GM19043 (cell line): ENCODE measurements at regions not wholly inside any gene's neighbourhood (a gene's known extent, or its start where the extent isn't known, plus 50 kb on each side); places are given as distances from the start of the nearest gene placed in this dataset.
"Not testable (repeated sequence)": the region's sequence is repeated elsewhere in the genome, so short reads cannot be mapped to it uniquely, and the experiment has no call there.

Experiments used
- ATAC-seq: cut with Tn5 transposase; IDR thresholded peaks from one replicate; pipeline ENCODE4 v1.9.1; 2021; ENCODE audit warnings: low read depth; ENCODE audit not compliant: unreplicated experiment

DNA sequence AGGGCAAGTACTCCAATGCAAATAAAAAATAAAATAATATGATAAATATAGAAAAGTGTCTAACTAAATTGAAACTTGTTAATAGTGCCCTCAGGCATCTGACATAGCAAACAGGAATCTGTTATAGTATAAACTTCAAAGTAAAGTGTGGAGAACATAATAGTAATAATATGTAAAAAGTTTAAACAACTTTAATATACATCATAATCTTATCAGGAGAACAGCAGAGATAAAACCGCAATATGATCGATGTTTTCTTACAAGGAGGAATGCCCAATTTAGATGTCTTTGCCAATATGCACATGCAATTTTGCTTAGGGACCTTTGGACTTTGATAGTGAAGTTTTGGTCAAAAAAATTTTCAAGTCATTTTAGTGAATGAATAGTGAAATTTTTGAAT is 514.8 kb upstream of the IMPG1 start:
- no peak for ATAC-seq

- ATAC-seq, result no peak
These were observed 511.7 kb upstream of the IMPG1 start for GRCh38 chr6:76584121-76584520.

DNA sequence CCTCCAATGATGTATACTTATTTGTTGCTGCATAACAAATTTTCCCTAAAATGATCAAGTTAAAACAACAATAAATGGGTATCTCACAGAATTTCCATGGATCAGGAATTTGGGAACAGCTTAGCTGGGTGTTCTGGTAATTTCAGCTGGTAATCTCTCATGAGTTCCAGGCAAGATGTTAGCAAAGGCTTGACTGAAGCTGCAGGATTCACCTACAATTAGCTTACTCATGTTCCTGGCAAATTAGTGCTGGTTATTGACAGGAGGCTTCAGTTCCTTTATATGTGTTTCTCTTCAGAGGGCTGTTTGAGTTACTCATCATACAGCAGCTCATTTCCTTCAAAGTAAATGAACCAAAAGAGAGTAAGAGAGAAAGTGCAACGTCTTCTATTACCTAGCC is 506.3 kb upstream of the IMPG1 start:
- ATAC-seq, result no peak

DNA sequence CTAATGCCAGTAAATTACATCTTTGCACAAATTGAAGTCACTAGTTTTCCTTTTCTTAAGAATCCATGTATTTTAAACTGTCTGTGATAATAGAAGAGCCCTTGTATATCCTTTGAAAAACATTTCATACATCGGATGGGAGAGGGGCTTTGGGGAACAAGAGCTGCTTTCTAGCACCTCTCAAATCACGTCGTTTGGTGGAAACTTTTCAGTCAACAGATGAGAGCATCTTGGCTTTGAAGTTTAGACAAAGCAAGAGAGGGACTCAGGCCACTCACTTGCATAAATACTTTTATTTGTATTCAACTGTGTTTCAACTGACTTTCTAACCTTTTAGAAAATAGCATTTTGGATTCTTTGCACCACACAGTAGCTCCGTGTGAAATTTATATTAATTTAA is 502.3 kb upstream of the IMPG1 start:
- ATAC-seq, result no peak

GRCh38 chr6:76565932-76566331 is 493.5 kb upstream of the IMPG1 start:
- ATAC-seq, result no peak

DNA sequence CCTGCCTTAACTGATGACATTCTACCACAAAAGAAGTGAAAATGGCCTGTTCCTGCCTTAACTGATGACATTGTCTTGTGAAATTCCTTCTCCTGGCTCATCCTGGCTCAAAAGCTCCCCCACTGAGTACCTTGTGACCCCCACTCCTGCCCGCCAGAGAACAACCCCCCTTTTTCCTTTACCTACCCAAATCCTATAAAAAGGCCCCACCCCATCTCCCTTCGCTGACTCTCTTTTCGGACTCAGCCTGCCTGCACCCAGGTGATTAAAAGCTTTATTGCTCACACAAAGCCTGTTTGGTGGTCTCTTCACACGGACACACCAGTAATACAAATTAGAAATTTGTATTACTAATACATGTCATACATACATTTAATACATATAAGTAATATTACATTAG is 489.9 kb upstream of the IMPG1 start:
- not testable (repeated sequence) for ATAC-seq

- not testable (repeated sequence) for ATAC-seq
These were observed 488.6 kb upstream of the IMPG1 start for GRCh38 chr6:76560851-76561755.

DNA sequence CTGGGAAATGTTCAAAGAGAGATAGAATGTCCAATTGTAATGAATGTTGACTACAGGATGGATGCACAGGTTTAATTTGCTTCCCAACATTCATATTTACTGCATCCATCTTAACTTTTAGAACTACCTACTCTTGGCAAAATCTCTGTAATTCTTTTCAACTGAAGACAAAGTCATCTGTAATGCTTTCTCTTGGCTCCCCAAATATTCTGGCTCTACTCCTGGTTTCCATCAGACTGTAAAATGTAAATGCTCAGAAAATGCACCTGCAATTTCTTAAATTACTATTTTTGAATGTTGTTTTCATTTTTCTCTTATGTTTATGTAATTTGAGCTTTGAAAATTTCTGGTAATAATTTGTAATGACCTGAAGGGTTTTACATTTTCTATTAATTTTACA is 480.8 kb upstream of the IMPG1 start:
- ATAC-seq, result no peak

- ATAC-seq, result no peak
These were observed 479.8 kb upstream of the IMPG1 start for GRCh38 chr6:76552268-76552667.

- no peak for ATAC-seq
These were observed 461.2 kb upstream of the IMPG1 start for GRCh38 chr6:76533661-76534060.

DNA sequence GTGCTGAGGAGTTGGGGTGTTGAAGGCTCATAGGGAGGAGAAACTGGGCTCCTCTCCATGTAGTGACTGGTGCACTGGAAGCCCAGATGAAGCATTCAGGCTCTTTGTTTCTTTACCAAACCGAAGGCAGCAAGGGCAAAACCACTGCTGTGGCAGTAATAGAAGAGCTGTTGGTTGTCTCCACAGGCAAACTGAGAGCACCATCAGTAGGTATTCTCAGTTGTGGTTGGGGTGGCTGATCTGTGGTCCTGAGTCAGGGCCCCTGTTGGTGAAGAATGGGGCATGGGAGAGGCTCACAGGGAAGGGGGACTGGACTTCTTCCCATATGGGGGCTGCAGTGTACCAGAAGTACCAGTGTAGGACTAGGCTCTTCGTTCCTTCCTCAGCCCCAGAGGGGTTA is 460.2 kb upstream of the IMPG1 start:
- no peak for ATAC-seq

DNA sequence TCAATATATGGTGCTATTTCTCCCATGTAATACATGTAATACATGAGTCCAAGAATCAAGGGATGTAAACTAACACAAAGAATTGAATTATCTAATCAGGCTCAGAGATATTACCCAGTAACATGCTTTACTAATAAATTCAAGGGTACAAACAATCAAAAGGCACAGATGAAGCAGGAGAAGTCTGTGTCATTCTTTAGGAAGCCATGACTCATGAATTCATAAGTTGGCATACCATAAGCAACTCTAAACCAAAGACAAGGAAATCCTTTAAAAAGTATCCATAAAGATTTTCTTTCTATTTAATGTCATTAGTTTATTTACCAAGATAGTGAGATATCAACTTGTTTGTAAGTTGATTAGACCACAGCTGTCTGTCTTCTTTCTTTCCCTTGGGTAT is 446.0 kb upstream of the IMPG1 start:
- no peak for ATAC-seq

DNA sequence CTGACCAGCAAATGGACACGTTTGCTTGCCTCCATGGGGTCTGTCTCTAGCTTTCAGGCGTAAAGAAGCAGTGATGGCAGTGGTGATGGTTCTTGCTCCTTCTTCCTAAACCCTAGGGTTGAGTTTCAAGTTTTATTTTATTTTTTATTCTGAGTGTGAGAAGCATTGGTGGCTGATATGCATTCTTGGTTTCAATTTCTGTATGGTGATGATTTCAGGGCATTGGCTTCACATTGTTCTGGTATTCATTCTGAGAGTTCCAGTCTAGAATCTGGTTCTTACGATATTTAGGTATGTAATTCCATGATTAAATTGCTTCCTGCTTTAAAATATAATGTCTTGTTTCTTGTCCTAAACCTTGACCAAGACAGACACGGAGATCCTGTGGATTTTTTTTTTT is 444.5 kb upstream of the IMPG1 start:
- ATAC-seq, result no peak

GRCh38 chr6:76510489-76510888 is 438.0 kb upstream of the IMPG1 start:
- no peak for ATAC-seq

- no peak for ATAC-seq
These were observed 436.9 kb upstream of the IMPG1 start for GRCh38 chr6:76509397-76509796.

DNA sequence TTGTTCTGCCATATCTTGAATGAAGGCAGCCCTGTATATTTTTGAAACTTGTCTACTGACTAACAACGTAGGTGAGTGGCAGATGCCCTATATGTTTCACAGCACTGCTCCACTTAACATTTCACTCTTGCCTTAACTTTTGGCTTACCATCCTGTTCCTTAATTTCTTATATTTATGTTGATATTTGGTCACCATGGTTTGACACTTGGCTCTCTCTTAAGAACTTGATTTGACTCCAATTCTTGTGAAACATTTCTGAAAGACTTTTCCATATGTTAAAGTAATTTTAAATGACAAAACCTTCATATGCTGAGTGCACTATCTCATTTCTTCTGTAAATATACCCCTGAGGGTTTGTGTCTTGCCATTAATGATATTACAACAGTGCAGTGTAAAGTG is 434.3 kb upstream of the IMPG1 start:
- no peak for ATAC-seq

DNA sequence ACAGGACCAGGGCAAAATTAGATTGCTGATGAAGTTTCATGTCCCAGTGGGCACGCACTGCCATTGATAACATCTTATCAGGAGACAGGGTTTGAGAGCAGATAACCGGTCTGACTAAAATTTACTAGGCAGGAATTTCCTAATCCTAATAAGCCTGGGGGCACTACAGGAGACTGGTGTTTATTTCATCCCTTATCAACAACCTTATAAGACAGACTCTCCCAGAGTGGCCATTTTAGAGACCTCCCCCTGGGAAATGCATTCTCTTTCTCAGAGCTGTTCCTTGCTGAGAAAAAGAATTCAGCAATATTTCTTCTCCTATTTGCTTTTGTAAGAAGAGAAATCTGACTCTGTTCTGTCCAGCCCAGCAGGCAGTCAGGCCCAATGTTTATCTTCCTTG is 423.4 kb upstream of the IMPG1 start:
- no peak for ATAC-seq

- ATAC-seq, result not testable (repeated sequence)
These were observed 418.9 kb upstream of the IMPG1 start for GRCh38 chr6:76491376-76491775.

- ATAC-seq, result no peak
These were observed 418.0 kb upstream of the IMPG1 start for GRCh38 chr6:76490456-76490855.

- no peak for ATAC-seq
These were observed 408.6 kb upstream of the IMPG1 start for GRCh38 chr6:76481101-76481500.

- ATAC-seq, result no peak
These were observed 400.4 kb upstream of the IMPG1 start for GRCh38 chr6:76472858-76473257.

- no peak for ATAC-seq
These were observed 393.8 kb upstream of the IMPG1 start for GRCh38 chr6:76466286-76466685.

DNA sequence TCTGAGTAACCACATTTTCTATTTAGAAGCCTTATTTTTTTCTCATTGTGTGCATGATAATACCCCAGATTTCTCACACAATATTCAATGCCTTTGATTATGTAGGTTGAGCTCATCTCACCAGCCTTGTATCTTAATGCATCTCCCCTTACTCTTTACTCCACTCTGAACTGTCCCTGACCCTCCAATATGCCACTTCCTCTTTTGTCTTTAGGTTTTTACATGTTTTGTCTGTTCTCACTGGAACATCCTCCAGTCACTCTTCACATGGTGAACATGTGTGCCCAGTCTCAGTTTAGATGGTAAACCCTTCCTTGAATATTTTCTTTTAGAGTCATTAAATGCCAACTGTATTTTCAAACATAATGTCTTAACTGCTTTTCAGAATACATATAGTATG is 392.9 kb upstream of the IMPG1 start:
- ATAC-seq, result no peak
